Mucosa of rectum (tissue), 2 donors: ENCODE measurements at regions not wholly inside any gene's neighbourhood (a gene's known extent, or its start where the extent isn't known, plus 50 kb on each side); places are given as distances from the start of the nearest gene placed in this dataset.
"Not testable (repeated sequence)": the region's sequence is repeated elsewhere in the genome, so short reads cannot be mapped to it uniquely, and the experiment has no call there.

ENCODE experiments used
- H3K27ac ChIP-seq, 2 donors: one replicate each; pipeline ENCODE4 v1.7.0; 2013; ENCODE audit warnings: inconsistent platforms in 2 of 2, low read depth in 2 of 2, low read length in 2 of 2
- H3K27me3 ChIP-seq, 2 donors: one replicate each; pipeline ENCODE4 v1.7.0; 2013; ENCODE audit warnings: low read length in 2 of 2; ENCODE audit not compliant: control insufficient read depth in 2 of 2, insufficient read depth in 2 of 2
- H3K36me3 ChIP-seq, 2 donors: one replicate each; pipeline ENCODE4 v1.7.0; 2013; ENCODE audit warnings: low read length in 2 of 2; ENCODE audit not compliant: control insufficient read depth in 2 of 2, insufficient read depth in 2 of 2
- H3K4me1 ChIP-seq, 2 donors: one replicate each; pipeline ENCODE4 v1.7.0; 2013; ENCODE audit warnings: low read length in 2 of 2, mild to moderate bottlenecking in 1 of 2; ENCODE audit not compliant: control insufficient read depth in 2 of 2, insufficient read depth in 2 of 2
- H3K4me3 ChIP-seq, 2 donors: one replicate each; pipeline ENCODE4 v1.7.0; 2013; ENCODE audit warnings: low read length in 2 of 2
- H3K9ac ChIP-seq, 2 donors: one replicate each; pipeline ENCODE4 v1.7.0; 2013; ENCODE audit warnings: low read length in 2 of 2, low read depth in 1 of 2, mild to moderate bottlenecking in 1 of 2
- H3K9me3 ChIP-seq, 2 donors: one replicate each; pipeline ENCODE4 v1.7.0; 2013; ENCODE audit warnings: low read length in 2 of 2; ENCODE audit not compliant: control insufficient read depth in 2 of 2
- donor health status: healthy.
- donor health status: Normal muscosa, but diverticular disease.

- Histone ChIP-seq H3K27me3 (no peaks in the 10 kb centered on the region), H3K4me3 (no peak overlapping the region), H3K27ac (no peak overlapping the region), H3K4me1 (no peaks in the 10 kb centered on the region), H3K9me3 (no peaks in the 10 kb centered on the region), H3K9ac (no peak overlapping the region), H3K36me3 (no peaks in the 10 kb centered on the region)
These were observed 286.1 kb downstream of the RPS6KC1 start for GRCh38 chr1:213337025-213337678.

GRCh38 chr1:213340593-213340992 is 289.6 kb downstream of the RPS6KC1 start:
- Histone ChIP-seq H3K27me3 (no peaks in the 10 kb centered on the region), H3K27ac (no peak overlapping the region), H3K9ac (no peak overlapping the region), H3K9me3 (no peaks in the 10 kb centered on the region), H3K4me3 (no peak overlapping the region), H3K4me1 (no peaks in the 10 kb centered on the region), H3K36me3 (no peaks in the 10 kb centered on the region)

- H3K27me3 ChIP-seq = no peaks in the 10 kb centered on the region
- no peak overlapping the region for H3K4me3 ChIP-seq
- no peak overlapping the region for H3K27ac ChIP-seq
- H3K4me1 ChIP-seq = no peaks in the 10 kb centered on the region
- H3K9me3 ChIP-seq = no peaks in the 10 kb centered on the region
- no peaks in the 10 kb centered on the region for H3K36me3 ChIP-seq
- H3K9ac ChIP-seq = no peak overlapping the region
These were observed 294.6 kb downstream of the RPS6KC1 start for GRCh38 chr1:213345621-213346020.

DNA sequence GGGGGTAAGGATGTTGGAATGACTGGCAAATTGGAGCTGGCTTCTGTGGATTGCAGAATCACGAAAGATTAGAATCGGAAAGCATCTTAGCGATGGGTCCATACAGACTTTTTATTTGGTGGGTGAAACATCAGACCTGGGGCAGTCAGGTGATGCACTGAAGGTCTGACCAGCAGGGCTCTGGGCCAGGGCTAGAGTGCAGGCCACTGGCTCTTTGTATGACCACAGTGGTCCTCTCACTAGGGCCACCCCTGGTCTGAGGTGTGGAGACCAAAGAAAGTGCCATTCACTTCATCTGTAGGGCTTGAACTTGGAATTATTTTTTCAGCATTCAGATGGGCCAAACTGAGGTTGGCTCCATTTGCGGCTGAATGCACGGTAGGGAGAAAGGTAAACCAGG is 306.4 kb downstream of the RPS6KC1 start:
- Histone ChIP-seq H3K27ac (no peak overlapping the region), H3K9ac (no peak overlapping the region), H3K27me3 (no peaks in the 10 kb centered on the region), H3K36me3 (no peaks in the 10 kb centered on the region), H3K9me3 (no peaks in the 10 kb centered on the region), H3K4me3 (no peak overlapping the region), H3K4me1 (no peaks in the 10 kb centered on the region)

DNA sequence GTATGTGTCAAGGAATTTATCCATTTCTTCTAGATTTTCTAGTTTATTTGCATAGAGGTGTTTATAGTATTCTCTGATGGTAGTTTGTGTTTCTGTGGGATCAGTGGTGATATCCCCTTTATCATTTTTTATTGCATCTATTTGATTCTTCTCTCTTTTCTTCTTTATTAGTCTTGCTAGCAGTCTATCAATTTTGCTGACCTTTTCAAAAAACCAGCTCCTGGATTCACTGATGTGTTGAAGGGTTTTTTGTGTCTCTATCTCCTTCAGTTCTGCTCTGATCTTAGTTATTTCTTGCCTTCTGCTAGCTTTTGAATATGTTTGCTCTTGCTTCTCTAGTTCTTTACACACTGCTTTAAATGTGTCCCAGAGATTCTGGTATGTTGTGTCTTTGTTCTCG is 307.3 kb downstream of the RPS6KC1 start:
- H3K4me1 ChIP-seq, H3K27ac ChIP-seq, H3K4me3 ChIP-seq, H3K9ac ChIP-seq, H3K9me3 ChIP-seq, H3K27me3 ChIP-seq, H3K36me3 ChIP-seq: not testable (repeated sequence)

GRCh38 chr1:213362598-213362997 is 311.6 kb downstream of the RPS6KC1 start:
- no peak overlapping the region for H3K9ac ChIP-seq
- H3K4me3 ChIP-seq = no peak overlapping the region
- no peaks in the 10 kb centered on the region for H3K9me3 ChIP-seq
- no peak overlapping the region for H3K27ac ChIP-seq
- H3K4me1 ChIP-seq = no peaks in the 10 kb centered on the region
- H3K36me3 ChIP-seq = no peaks in the 10 kb centered on the region
- H3K27me3 ChIP-seq = no peaks in the 10 kb centered on the region

DNA sequence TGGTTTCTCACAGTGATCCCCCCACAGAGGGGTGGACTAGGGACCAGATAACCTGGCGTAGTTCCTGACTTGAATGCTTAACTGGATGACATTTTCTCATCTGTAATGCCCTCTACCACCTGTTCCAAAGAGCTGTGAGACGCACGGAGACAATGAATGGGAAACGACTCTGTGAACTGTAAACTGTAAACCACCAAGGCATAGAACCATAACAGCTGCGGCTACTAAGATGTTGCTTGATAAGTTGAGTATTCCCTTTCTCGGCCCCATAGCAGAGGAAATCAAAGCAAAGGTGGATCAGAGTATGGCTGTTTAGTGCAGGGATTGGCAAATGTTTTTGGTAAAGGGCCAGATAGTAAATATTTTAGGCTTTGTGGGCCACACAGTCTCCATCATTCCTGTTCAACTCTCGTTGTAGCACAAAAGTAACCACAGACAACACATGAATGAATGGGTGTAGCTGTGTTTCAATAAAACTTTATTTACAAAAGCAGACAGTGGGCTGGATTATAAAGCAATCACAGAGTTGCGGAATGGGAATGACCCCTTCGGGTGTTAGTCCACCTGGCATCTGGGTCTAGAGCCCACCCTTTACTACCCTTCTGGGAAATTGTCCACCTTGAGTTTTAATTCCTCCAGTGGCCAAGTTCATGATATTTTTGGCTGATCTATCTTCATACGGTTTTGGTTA is 315.2 kb downstream of the RPS6KC1 start:
- Histone ChIP-seq H3K9me3 (no peaks in the 10 kb centered on the region), H3K9ac (no peak overlapping the region), H3K36me3 (no peaks in the 10 kb centered on the region), H3K27me3 (no peaks in the 10 kb centered on the region), H3K4me1 (no peaks in the 10 kb centered on the region), H3K4me3 (no peak overlapping the region), H3K27ac (no peak overlapping the region)

DNA sequence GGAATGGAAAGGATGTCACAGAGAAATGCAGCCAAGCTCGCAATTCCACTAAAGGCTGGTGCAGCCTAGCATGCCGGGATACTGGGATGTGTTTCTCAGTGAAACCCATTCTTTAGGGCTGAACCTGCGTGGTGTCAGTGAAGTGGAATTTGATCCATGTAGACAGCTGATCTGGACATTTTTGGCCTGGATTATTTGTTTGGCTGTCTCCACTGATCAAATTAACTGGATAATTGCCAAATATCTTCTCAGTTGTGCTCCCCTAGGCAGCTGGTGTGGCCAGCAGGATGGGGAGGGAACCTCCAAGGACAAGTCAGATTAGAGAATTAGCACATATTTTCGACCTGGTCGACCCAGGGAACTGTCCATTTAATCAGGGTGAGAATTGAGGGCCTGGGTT is 318.4 kb downstream of the RPS6KC1 start:
- H3K4me3 ChIP-seq = no peak overlapping the region
- no peaks in the 10 kb centered on the region for H3K27me3 ChIP-seq
- no peaks in the 10 kb centered on the region for H3K36me3 ChIP-seq
- H3K9ac ChIP-seq = no peak overlapping the region
- no peak overlapping the region for H3K27ac ChIP-seq
- H3K9me3 ChIP-seq = no peaks in the 10 kb centered on the region
- H3K4me1 ChIP-seq = no peaks in the 10 kb centered on the region

DNA sequence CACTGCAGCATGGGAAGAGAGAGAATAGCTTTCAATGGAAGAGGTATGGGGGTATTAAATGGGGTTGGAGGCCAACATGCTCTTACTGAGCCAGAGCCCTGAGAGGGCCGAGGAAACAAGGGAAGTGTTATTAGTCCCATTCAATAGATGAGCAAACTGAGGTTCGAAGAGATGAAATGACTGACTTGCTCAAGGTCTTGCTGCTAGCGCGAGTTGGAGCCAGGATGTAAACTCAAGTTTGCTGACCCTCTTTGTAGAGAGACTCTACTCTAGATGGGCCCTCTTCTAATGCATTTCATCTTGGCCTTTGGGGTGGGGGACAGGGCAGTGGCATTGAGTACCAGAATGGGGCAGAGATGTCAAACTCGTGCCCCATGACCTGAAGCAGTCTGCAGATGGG is 319.5 kb downstream of the RPS6KC1 start:
- Histone ChIP-seq H3K36me3 (no peaks in the 10 kb centered on the region), H3K9me3 (no peaks in the 10 kb centered on the region), H3K9ac (no peak overlapping the region), H3K27me3 (no peaks in the 10 kb centered on the region), H3K4me3 (no peak overlapping the region), H3K27ac (no peak overlapping the region), H3K4me1 (no peaks in the 10 kb centered on the region)

- no peak overlapping the region for H3K9ac ChIP-seq
- no peaks in the 10 kb centered on the region for H3K4me1 ChIP-seq
- H3K9me3 ChIP-seq = no peaks in the 10 kb centered on the region
- H3K36me3 ChIP-seq = no peaks in the 10 kb centered on the region
- H3K27ac ChIP-seq = no peak overlapping the region
- no peak overlapping the region for H3K4me3 ChIP-seq
- no peaks in the 10 kb centered on the region for H3K27me3 ChIP-seq
These were observed 320.4 kb downstream of the RPS6KC1 start for GRCh38 chr1:213371525-213371846.
